Hepatocyte (in vitro differentiated cells): ENCODE measurements at regions not wholly inside any gene's neighbourhood (a gene's known extent, or its start where the extent isn't known, plus 50 kb on each side); places are given as distances from the start of the nearest gene placed in this dataset.

Experiments used
- EZH2 ChIP-seq: fragments of 200-600 bp; sonication (generic); IDR thresholded peaks from 2 replicates; pipeline ENCODE4 v1.6.1; 2016; ENCODE audit warnings: antibody characterized with exemption, mild to moderate bottlenecking, borderline replicate concordance
- EZH2phosphoT487 ChIP-seq: fragments of 200-600 bp; sonication (generic); IDR thresholded peaks from one replicate; pipeline ENCODE4 v1.6.1; 2018; ENCODE audit warnings: antibody characterized with exemption, mild to moderate bottlenecking, low read depth, moderate library complexity; ENCODE audit not compliant: unreplicated experiment, severe bottlenecking
- TF ChIP-seq, protein P1 (sequence below): fragments of 200-600 bp; sonication (generic); IDR thresholded peaks from 2 replicates; pipeline ENCODE4 v1.5.1; 2016; ENCODE audit warnings: antibody characterized with exemption, mild to moderate bottlenecking; ENCODE audit not compliant: poor library complexity

DNA sequence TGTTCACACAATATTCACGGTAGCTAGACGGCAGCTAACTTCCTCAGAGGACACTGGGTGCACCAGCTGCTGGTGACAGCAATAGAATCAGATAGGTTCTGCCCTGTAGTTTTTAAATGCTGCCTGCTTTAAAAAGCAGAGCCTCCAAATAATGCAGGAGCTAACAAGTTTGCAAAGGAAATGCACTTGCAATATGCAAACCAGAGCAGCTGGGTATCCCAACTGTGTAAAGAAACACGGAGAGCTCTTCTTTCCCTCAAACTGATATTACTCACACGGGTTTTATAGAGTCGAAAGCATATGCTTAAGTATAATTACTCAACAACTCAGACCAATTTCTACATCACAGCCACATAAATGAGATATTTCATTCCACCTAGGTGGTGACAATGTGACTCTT, 432.7 kb downstream of the TFAP2A start:
- TF ChIP-seq, protein P1, sequence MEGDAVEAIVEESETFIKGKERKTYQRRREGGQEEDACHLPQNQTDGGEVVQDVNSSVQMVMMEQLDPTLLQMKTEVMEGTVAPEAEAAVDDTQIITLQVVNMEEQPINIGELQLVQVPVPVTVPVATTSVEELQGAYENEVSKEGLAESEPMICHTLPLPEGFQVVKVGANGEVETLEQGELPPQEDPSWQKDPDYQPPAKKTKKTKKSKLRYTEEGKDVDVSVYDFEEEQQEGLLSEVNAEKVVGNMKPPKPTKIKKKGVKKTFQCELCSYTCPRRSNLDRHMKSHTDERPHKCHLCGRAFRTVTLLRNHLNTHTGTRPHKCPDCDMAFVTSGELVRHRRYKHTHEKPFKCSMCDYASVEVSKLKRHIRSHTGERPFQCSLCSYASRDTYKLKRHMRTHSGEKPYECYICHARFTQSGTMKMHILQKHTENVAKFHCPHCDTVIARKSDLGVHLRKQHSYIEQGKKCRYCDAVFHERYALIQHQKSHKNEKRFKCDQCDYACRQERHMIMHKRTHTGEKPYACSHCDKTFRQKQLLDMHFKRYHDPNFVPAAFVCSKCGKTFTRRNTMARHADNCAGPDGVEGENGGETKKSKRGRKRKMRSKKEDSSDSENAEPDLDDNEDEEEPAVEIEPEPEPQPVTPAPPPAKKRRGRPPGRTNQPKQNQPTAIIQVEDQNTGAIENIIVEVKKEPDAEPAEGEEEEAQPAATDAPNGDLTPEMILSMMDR: no peak
- TF ChIP-seq EZH2 (no peak), EZH2phosphoT487 (no peak)
